ENCODE measurements at regions not wholly inside any gene's neighbourhood (a gene's known extent, or its start where the extent isn't known, plus 50 kb on each side); places are given as distances from the start of the nearest gene placed in this dataset.

GRCh38 chr13:84563611-84564010 lies 681.3 kb upstream of the SLITRK1 start:
- TF ChIP-seq CTCF (IDR thresholded peaks at IDR 0.05): no peak
- TF ChIP-seq POLR2A (IDR thresholded peaks at IDR 0.05): no peak

Data from tibial nerve (tissue), 3 donors.